ENCODE measurements at regions not wholly inside any gene's neighbourhood (a gene's known extent, or its start where the extent isn't known, plus 50 kb on each side); places are given as distances from the start of the nearest gene placed in this dataset.

- no peak for TF ChIP-seq EZH2 (IDR thresholded peaks at IDR 0.05; ENCODE audit: borderline replicate concordance)
- TF ChIP-seq, protein P1, sequence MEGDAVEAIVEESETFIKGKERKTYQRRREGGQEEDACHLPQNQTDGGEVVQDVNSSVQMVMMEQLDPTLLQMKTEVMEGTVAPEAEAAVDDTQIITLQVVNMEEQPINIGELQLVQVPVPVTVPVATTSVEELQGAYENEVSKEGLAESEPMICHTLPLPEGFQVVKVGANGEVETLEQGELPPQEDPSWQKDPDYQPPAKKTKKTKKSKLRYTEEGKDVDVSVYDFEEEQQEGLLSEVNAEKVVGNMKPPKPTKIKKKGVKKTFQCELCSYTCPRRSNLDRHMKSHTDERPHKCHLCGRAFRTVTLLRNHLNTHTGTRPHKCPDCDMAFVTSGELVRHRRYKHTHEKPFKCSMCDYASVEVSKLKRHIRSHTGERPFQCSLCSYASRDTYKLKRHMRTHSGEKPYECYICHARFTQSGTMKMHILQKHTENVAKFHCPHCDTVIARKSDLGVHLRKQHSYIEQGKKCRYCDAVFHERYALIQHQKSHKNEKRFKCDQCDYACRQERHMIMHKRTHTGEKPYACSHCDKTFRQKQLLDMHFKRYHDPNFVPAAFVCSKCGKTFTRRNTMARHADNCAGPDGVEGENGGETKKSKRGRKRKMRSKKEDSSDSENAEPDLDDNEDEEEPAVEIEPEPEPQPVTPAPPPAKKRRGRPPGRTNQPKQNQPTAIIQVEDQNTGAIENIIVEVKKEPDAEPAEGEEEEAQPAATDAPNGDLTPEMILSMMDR (IDR thresholded peaks at IDR 0.05; ENCODE audit: poor library complexity), result no peak
Measured at GRCh38 chr4:63728480-63729177, 680.6 kb downstream of the TECRL start.
